Astrocyte of the cerebellum (primary cell): ENCODE measurements at regions not wholly inside any gene's neighbourhood (a gene's known extent, or its start where the extent isn't known, plus 50 kb on each side); places are given as distances from the start of the nearest gene placed in this dataset.
"Not testable (repeated sequence)": the region's sequence is repeated elsewhere in the genome, so short reads cannot be mapped to it uniquely, and the experiment has no call there.

Source experiments
- DNase-seq: peaks from one replicate; pipeline ENCODE4 v3.0.0-alpha.2; 2011; ENCODE audit warnings: low read depth
- H3K4me3 ChIP-seq: 2 replicates; pipeline ENCODE4 v1.5.1; 2011; ENCODE audit warnings: mild to moderate bottlenecking, low read depth, low read length, moderate library complexity
- CTCF ChIP-seq: IDR thresholded peaks from 2 replicates; pipeline ENCODE4 v1.5.1; 2012; ENCODE audit warnings: low read length, low read depth, moderate library complexity, mild to moderate bottlenecking; ENCODE audit errors: missing control alignments
- in situ Hi-C: cut with HindIII; loops from 2 replicates; pipeline ENCODE4 v1.10.0; 2017; ENCODE audit warnings: low sequenced_read_pairs

GRCh38 chr3:34891941-34892340, 747.4 kb upstream of the ARPP21 start:
- DNase-seq = no peak
- no peak for TF ChIP-seq CTCF
- no peak overlapping the region for H3K4me3 ChIP-seq
- in situ Hi-C loops = no loop called here

DNA sequence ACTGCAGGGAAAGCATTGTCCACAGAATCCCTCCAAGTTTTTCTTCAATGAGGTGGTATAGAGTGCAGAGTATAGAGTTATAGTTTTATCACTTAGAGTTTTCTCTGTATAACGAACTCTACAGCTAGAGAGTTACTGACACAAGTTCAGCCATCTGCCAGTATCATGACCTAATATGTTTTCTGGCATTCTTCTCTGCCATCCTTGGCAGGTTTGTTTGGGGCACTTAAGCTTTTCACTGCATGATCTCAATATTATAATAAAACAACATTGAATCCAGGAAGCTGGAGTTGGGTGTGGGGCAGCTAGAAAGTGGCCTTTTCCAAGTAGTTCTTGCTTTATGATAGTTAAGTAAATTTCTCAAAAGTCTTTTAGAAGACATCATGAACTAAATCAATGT, 743.5 kb upstream of the ARPP21 start:
- TF ChIP-seq CTCF = no peak
- H3K4me3 ChIP-seq = no peak overlapping the region
- no peak for DNase-seq
- in situ Hi-C loops = no loop called here

DNA sequence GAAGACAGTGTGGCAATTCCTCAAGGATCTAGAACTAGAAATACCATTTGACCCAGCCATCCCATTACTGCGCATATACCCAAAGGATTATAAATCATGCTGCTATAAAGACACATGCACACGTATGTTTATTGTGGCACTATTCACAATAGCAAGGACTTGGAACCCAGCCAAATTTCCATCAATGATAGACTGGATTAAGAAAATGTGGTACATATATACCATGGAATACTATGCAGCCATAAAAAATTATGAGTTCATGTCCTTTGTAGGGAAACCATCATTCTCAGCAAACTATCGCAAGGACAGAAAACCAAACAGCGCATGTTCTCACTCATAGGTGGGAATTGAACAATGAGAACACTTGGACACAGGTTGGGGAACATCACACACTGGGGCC, 729.6 kb upstream of the ARPP21 start:
- H3K4me3 ChIP-seq, DNase-seq, in situ Hi-C loops: not testable (repeated sequence)

DNA sequence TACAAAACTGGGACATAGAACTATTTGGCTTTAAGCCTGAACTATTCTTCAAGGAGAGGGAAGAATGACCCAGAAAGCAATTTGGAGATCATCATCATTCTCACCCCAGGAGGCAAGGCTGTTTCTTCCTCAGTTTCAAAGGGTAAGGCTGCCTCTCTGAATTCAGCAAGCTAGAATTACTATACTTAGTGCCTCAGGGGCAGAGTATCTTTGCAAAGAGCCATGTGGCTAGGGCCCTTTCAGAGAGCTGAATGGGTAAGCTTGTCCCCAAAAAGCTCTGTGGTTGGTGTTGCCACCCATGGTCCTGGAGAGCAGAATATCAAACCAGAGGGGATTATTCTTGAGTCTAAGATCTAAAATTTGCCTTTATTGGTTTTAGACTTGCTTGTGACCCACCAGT, 720.3 kb upstream of the ARPP21 start:
- in situ Hi-C loops = no loop called here
- no peak for TF ChIP-seq CTCF
- no peak for DNase-seq
- no peak overlapping the region for H3K4me3 ChIP-seq

- no peak for TF ChIP-seq CTCF
- no peak for DNase-seq
- in situ Hi-C loops = no loop called here
- H3K4me3 ChIP-seq = no peak overlapping the region
These were observed 718.5 kb upstream of the ARPP21 start for GRCh38 chr3:34920806-34921205.

- no peak overlapping the region for H3K4me3 ChIP-seq
- TF ChIP-seq CTCF = no peak
- in situ Hi-C loops = no loop called here
- no peak for DNase-seq
These were observed 714.4 kb upstream of the ARPP21 start for GRCh38 chr3:34924961-34925360.

GRCh38 chr3:34925851-34926250, 713.5 kb upstream of the ARPP21 start:
- TF ChIP-seq CTCF = no peak
- no peak overlapping the region for H3K4me3 ChIP-seq
- DNase-seq = no peak
- in situ Hi-C loops = no loop called here
